Mesenchymal stem cell (in vitro differentiated cells and primary cell): ENCODE measurements at regions not wholly inside any gene's neighbourhood (a gene's known extent, or its start where the extent isn't known, plus 50 kb on each side); places are given as distances from the start of the nearest gene placed in this dataset.

Experiments used
- DNase-seq: peaks from one replicate; pipeline ENCODE4 v3.0.0-alpha.2; 2013
- H2AFZ ChIP-seq: one replicate; pipeline ENCODE4 v1.6.1; 2013; ENCODE audit warnings: low read depth, mild to moderate bottlenecking, control low read depth, inconsistent platforms, low read length, moderate library complexity
- H2AK5ac ChIP-seq: 2 replicates; pipeline ENCODE4 v1.6.1; 2013; ENCODE audit warnings: low read length, moderate library complexity, mild to moderate bottlenecking, inconsistent platforms; ENCODE audit not compliant: severe bottlenecking
- H2BK120ac ChIP-seq: one replicate; pipeline ENCODE4 v1.6.1; 2013; ENCODE audit warnings: low read depth, mild to moderate bottlenecking, inconsistent platforms, low read length, moderate library complexity
- H2BK12ac ChIP-seq, 2 experiments: one replicate each; pipeline ENCODE4 v1.6.1; 2013; ENCODE audit warnings: inconsistent platforms in 2 of 2, low read length in 2 of 2, mild to moderate bottlenecking in 2 of 2, moderate library complexity in 2 of 2, control low read depth in 1 of 2
- H2BK15ac ChIP-seq: one replicate; pipeline ENCODE4 v1.6.1; 2013; ENCODE audit warnings: mild to moderate bottlenecking, low read depth, inconsistent platforms; ENCODE audit not compliant: poor library complexity, severe bottlenecking
- H2BK5ac ChIP-seq: 2 replicates; pipeline ENCODE4 v1.6.1; 2013; ENCODE audit warnings: low read depth, mild to moderate bottlenecking, low read length, control low read depth, inconsistent platforms; ENCODE audit not compliant: poor library complexity, severe bottlenecking
- H3K14ac ChIP-seq, 2 experiments: one replicate each; pipeline ENCODE4 v1.6.1; 2013; ENCODE audit warnings: inconsistent platforms in 2 of 2, low read length in 2 of 2, control low read depth in 1 of 2, mild to moderate bottlenecking in 1 of 2, moderate library complexity in 1 of 2
- H3K18ac ChIP-seq, 2 experiments: one replicate each; pipeline ENCODE4 v1.6.1; 2013; ENCODE audit warnings: inconsistent platforms in 2 of 2, low read length in 2 of 2, control low read depth in 1 of 2, low read depth in 1 of 2, mild to moderate bottlenecking in 1 of 2
- H3K23ac ChIP-seq, 2 experiments: one replicate each; pipeline ENCODE4 v1.6.1; 2013; ENCODE audit warnings: inconsistent platforms in 2 of 2, low read length in 2 of 2, mild to moderate bottlenecking in 2 of 2, moderate library complexity in 2 of 2, control low read depth in 1 of 2
- H3K27ac ChIP-seq: 2 replicates; pipeline ENCODE4 v1.5.1; 2013; ENCODE audit warnings: mild to moderate bottlenecking, moderate library complexity, low read length, control low read depth, inconsistent platforms; ENCODE audit not compliant: poor library complexity, severe bottlenecking
- H3K27me3 ChIP-seq, 2 experiments: 2 replicates each; pipeline versions ENCODE4 v1.6.1 to v1.7.0; 2013; ENCODE audit warnings: low read length in 2 of 2, mild to moderate bottlenecking in 2 of 2, moderate library complexity in 2 of 2, control low read depth in 1 of 2, inconsistent platforms in 1 of 2; ENCODE audit not compliant: control insufficient read depth in 1 of 2, insufficient read depth in 1 of 2
- H3K36me3 ChIP-seq, 2 experiments: 2 replicates each; pipeline versions ENCODE4 v1.6.1 to v1.7.0; 2013; ENCODE audit warnings: low read length in 2 of 2, control low read depth in 1 of 2, inconsistent platforms in 1 of 2, low read depth in 1 of 2, mild to moderate bottlenecking in 1 of 2; ENCODE audit not compliant: insufficient read depth in 2 of 2, control insufficient read depth in 1 of 2
- H3K4ac ChIP-seq, 2 experiments: one replicate each; pipeline ENCODE4 v1.6.1; 2013; ENCODE audit warnings: inconsistent platforms in 2 of 2, low read length in 2 of 2, mild to moderate bottlenecking in 2 of 2, moderate library complexity in 2 of 2, control low read depth in 1 of 2, low read depth in 1 of 2
- H3K4me1 ChIP-seq: 2 replicates; pipeline ENCODE4 v1.6.1; 2013; ENCODE audit warnings: low read depth, low read length, control low read depth; ENCODE audit not compliant: control insufficient read depth, insufficient read depth
- H3K4me2 ChIP-seq: 2 replicates; pipeline ENCODE4 v1.6.1; 2013; ENCODE audit warnings: low read length, mild to moderate bottlenecking, inconsistent platforms; ENCODE audit not compliant: poor library complexity, severe bottlenecking
- H3K4me3 ChIP-seq, 2 experiments: 2 replicates each; pipeline versions ENCODE4 v1.5.1 to v1.7.0; 2013; ENCODE audit warnings: low read length in 2 of 2, mild to moderate bottlenecking in 2 of 2, control low read depth in 1 of 2, low read depth in 1 of 2; ENCODE audit not compliant: insufficient read depth in 1 of 2
- H3K79me1 ChIP-seq: replicated peaks from 2 replicates; pipeline ENCODE4 v1.6.1; 2013; ENCODE audit warnings: mild to moderate bottlenecking, control low read depth, low read length, inconsistent platforms; ENCODE audit not compliant: poor library complexity, severe bottlenecking
- H3K9ac ChIP-seq: 2 replicates; pipeline ENCODE4 v1.7.0; 2013; ENCODE audit warnings: mild to moderate bottlenecking, low read length, moderate library complexity
- H3K9me3 ChIP-seq: 2 replicates; pipeline ENCODE4 v1.7.0; 2013; ENCODE audit warnings: mild to moderate bottlenecking, low read length; ENCODE audit not compliant: control insufficient read depth
- H4K8ac ChIP-seq: one replicate; pipeline ENCODE4 v1.6.1; 2013; ENCODE audit warnings: inconsistent platforms, mild to moderate bottlenecking, low read length, moderate library complexity
- H4K91ac ChIP-seq: one replicate; pipeline ENCODE4 v1.6.1; 2013; ENCODE audit warnings: mild to moderate bottlenecking, low read length, inconsistent platforms
- WGBS: methylation state at CpG from one replicate; pipeline ENCODE4 v1.1.7; 2013; ENCODE audit warnings: mixed read lengths; 5-methylcytosine and 5-hydroxymethylcytosine counted together

DNA sequence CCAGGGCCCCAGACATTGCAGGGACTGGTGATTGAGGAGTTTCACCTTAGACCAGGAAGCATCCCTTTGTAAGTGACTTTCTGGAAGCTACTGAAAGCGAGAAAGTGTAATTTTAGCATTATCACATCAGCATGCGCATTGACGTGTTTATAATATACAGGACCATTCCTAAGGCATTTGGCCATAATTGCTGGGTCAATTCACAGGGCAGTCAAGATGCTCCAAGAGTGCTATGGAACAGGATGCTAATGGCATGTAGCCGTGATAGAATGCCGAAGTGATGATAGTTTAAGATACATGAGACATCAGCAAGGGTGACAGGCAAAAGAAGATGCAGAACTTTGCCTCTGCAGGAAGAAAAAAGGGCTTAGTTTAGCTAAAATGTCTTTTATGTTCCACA, 347.6 kb upstream of the NBEA start:
- H3K27ac ChIP-seq, result no peak overlapping the region
- no peak overlapping the region for H3K4me3 ChIP-seq
- H3K14ac ChIP-seq, result no peak overlapping the region
- H2AFZ ChIP-seq, result no peak overlapping the region
- peaks cover 2% of the 10 kb centered on the region for H3K9me3 ChIP-seq
- H4K91ac ChIP-seq, result no peak overlapping the region
- H3K27me3 ChIP-seq, result no peaks in the 10 kb centered on the region
- H3K4me2 ChIP-seq, result no peak overlapping the region
- no peak overlapping the region for H2BK12ac ChIP-seq
- no peak overlapping the region for H2AK5ac ChIP-seq
- 94% methylated on average over 5 of the region's 5 CpGs for WGBS
- no peaks in the 10 kb centered on the region for H3K4me1 ChIP-seq
- H3K36me3 ChIP-seq, result no peaks in the 10 kb centered on the region
- DNase-seq, result no peak
- H4K8ac ChIP-seq, result no peak overlapping the region
- H3K4ac ChIP-seq, result no peak overlapping the region
- no peak overlapping the region for H3K23ac ChIP-seq
- H3K79me1 ChIP-seq, result no peaks in the 10 kb centered on the region
- no peak overlapping the region for H2BK120ac ChIP-seq
- H2BK5ac ChIP-seq, result no peak overlapping the region
- no peak overlapping the region for H2BK15ac ChIP-seq
- no peak overlapping the region for H3K9ac ChIP-seq
- no peak overlapping the region for H3K18ac ChIP-seq

GRCh38 chr13:34608331-34608730, 333.7 kb upstream of the NBEA start:
- Histone ChIP-seq H3K27ac (no peak overlapping the region), H3K4me2 (no peak overlapping the region), H3K4me1 (no peaks in the 10 kb centered on the region), H2BK12ac (no peak overlapping the region), H4K91ac (no peak overlapping the region), H3K23ac (no peak overlapping the region), H2BK5ac (no peak overlapping the region), H2AK5ac (no peak overlapping the region), H2BK15ac (no peak overlapping the region), H3K79me1 (no peaks in the 10 kb centered on the region), H3K36me3 (no peaks in the 10 kb centered on the region), H3K27me3 (no peaks in the 10 kb centered on the region), H3K4me3 (no peak overlapping the region), H2AFZ (no peak overlapping the region), H2BK120ac (no peak overlapping the region), H3K14ac (no peak overlapping the region), H3K4ac (no peak overlapping the region), H3K18ac (no peak overlapping the region), H3K9me3 (peaks cover 3% of the 10 kb centered on the region), H3K9ac (no peak overlapping the region), H4K8ac (no peak overlapping the region)
- WGBS, result 82% methylated on average over 3 of the region's 3 CpGs
- no peak for DNase-seq

DNA sequence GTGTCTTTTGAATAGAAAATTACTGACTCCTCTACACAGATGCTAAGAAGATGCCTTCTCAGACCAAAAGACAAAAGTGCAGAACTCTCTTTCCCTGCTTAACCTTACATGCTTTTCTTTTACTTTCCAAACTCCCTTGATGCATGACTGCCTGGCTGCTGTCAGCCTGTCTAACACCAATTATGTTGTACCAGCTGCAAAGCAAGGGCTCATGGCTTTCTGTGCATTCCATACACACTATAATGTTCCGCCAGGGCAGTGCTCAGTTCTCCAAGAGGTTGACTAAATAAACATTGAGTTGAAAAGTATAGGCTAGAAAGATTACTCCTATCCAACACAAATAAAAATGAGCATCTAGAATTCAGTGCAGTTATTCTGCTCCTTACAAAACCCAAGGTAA, 330.4 kb upstream of the NBEA start:
- no peak overlapping the region for H3K23ac ChIP-seq
- no peak overlapping the region for H3K18ac ChIP-seq
- H3K9me3 ChIP-seq, result no peaks in the 10 kb centered on the region
- H2BK12ac ChIP-seq, result no peak overlapping the region
- no peak overlapping the region for H3K9ac ChIP-seq
- H3K27ac ChIP-seq, result no peak overlapping the region
- H3K4ac ChIP-seq, result no peak overlapping the region
- H3K27me3 ChIP-seq, result no peaks in the 10 kb centered on the region
- DNase-seq, result peak; percentile 1
- H3K14ac ChIP-seq, result no peak overlapping the region
- no peak overlapping the region for H2BK15ac ChIP-seq
- no peak overlapping the region for H2AFZ ChIP-seq
- 33% methylated on average over 1 of the region's 1 CpG for WGBS
- H2BK120ac ChIP-seq, result no peak overlapping the region
- no peak overlapping the region for H3K4me2 ChIP-seq
- H2AK5ac ChIP-seq, result no peak overlapping the region
- H3K36me3 ChIP-seq, result no peaks in the 10 kb centered on the region
- H4K91ac ChIP-seq, result no peak overlapping the region
- H3K4me1 ChIP-seq, result no peaks in the 10 kb centered on the region
- H3K4me3 ChIP-seq, result no peak overlapping the region
- no peaks in the 10 kb centered on the region for H3K79me1 ChIP-seq
- no peak overlapping the region for H4K8ac ChIP-seq
- H2BK5ac ChIP-seq, result no peak overlapping the region

DNA sequence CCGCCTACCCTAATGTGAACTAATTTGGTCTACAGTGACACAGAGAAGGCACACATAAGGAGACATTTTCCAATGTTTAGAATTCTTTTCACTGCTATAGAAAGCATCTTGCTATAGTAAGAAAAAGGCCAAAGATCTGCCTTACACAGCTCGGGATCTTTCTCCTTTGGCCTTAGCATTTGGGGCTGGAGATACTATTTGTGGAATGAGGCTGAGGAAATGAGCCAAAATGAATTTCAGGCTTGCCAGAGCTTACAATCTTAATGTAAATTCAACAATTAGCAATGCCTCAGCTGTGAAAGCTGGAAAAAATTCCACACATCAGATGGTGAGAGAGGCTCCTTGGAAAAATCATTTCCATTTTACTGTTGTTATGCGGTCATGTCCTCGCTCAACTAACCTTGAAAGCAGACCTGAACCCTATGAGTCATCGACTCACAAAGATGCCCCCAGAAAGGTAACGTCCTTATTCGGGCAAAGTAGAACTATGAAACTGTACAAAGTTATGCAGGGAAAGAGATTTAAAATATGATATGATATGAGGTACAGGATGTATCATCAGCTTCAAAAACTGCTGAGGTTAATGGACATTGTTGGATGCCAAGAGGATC, 324.5 kb upstream of the NBEA start:
- H2BK5ac ChIP-seq, result no peak overlapping the region
- WGBS, result 83% methylated on average over 6 of the region's 7 CpGs
- H3K9ac ChIP-seq, result no peak overlapping the region
- no peak overlapping the region for H2BK120ac ChIP-seq
- no peak overlapping the region for H3K4me2 ChIP-seq
- H4K91ac ChIP-seq, result no peak overlapping the region
- no peak overlapping the region for H2AFZ ChIP-seq
- H3K4me1 ChIP-seq, result no peaks in the 10 kb centered on the region
- H3K27me3 ChIP-seq, result no peaks in the 10 kb centered on the region
- H3K23ac ChIP-seq, result no peak overlapping the region
- H3K79me1 ChIP-seq, result no peaks in the 10 kb centered on the region
- H2BK12ac ChIP-seq, result no peak overlapping the region
- no peak overlapping the region for H2BK15ac ChIP-seq
- H2AK5ac ChIP-seq, result no peak overlapping the region
- H4K8ac ChIP-seq, result no peak overlapping the region
- H3K4ac ChIP-seq, result no peak overlapping the region
- no peak for DNase-seq
- no peak overlapping the region for H3K14ac ChIP-seq
- no peak overlapping the region for H3K27ac ChIP-seq
- H3K18ac ChIP-seq, result no peak overlapping the region
- no peak overlapping the region for H3K4me3 ChIP-seq
- no peaks in the 10 kb centered on the region for H3K9me3 ChIP-seq
- H3K36me3 ChIP-seq, result no peaks in the 10 kb centered on the region
